ENCODE measurements at regions not wholly inside any gene's neighbourhood (a gene's known extent, or its start where the extent isn't known, plus 50 kb on each side); places are given as distances from the start of the nearest gene placed in this dataset.

DNA sequence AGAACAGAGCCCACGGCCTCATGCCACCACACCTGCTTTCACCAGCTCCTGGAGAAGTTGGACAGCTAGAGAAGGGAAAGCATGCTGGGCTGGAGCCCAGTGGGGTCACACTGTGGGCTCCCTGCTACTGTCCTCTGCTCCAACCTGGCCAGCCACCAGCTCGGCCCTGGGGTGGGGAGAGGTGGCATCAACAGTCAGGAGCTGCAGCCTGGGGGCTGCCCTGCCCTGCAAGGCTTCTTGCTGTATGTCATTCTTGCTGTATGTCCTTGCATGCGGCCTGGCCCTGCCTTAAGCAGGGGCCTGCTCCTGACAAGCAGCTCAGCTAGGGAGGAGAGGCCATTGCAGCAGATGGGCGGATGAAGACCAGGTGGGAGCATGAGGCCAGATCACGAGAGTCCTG, 50.7 kb upstream of the CCL2 start:
- H3K9me3 Mint-ChIP-seq (ENCODE audit: unreplicated experiment): peaks cover 12% of the 10 kb centered on the region
- ChIA-PET POLR2A (interaction anchor here (0.6 kb wide), 1 partner anchor 1366 kb away, joined by 3 read pairs; no protein-coding TSS in a partner anchor), CTCF (interaction anchor here (0.6 to 1.3 kb wide), 5 partner anchors 19 to 157 kb away, joined by 3 to 9 read pairs (median 4); no protein-coding TSS in a partner anchor)
- no peak overlapping the region for H3K27ac Mint-ChIP-seq (ENCODE audit: low read depth, unreplicated experiment)
- BruUV-seq (replicated peaks): no TSS peak
- H3K27me3 Mint-ChIP-seq (ENCODE audit: insufficient read depth, unreplicated experiment): no peaks in the 10 kb centered on the region
- TF ChIP-seq, protein P1, sequence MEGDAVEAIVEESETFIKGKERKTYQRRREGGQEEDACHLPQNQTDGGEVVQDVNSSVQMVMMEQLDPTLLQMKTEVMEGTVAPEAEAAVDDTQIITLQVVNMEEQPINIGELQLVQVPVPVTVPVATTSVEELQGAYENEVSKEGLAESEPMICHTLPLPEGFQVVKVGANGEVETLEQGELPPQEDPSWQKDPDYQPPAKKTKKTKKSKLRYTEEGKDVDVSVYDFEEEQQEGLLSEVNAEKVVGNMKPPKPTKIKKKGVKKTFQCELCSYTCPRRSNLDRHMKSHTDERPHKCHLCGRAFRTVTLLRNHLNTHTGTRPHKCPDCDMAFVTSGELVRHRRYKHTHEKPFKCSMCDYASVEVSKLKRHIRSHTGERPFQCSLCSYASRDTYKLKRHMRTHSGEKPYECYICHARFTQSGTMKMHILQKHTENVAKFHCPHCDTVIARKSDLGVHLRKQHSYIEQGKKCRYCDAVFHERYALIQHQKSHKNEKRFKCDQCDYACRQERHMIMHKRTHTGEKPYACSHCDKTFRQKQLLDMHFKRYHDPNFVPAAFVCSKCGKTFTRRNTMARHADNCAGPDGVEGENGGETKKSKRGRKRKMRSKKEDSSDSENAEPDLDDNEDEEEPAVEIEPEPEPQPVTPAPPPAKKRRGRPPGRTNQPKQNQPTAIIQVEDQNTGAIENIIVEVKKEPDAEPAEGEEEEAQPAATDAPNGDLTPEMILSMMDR (IDR thresholded peaks at IDR 0.05; ENCODE audit: unreplicated experiment): no peak
- DNase-seq (ENCODE audit: unreplicated experiment): no peak
- H3K4me1 Mint-ChIP-seq (ENCODE audit: insufficient read depth, unreplicated experiment): no peaks in the 10 kb centered on the region
- no peaks in the 10 kb centered on the region for H3K36me3 Mint-ChIP-seq (ENCODE audit: insufficient read depth, unreplicated experiment)
- intact Hi-C loops (cut with micrococcal nuclease): loop anchor here (5.0 to 10.0 kb wide), 2 partner anchors 60 to 913 kb away; partner anchors contain the start of gene RAD51D
- H3K4me3 Mint-ChIP-seq (ENCODE audit: unreplicated experiment): no peak overlapping the region

Data from MCF 10A (cell line).